ENCODE measurements at regions not wholly inside any gene's neighbourhood (a gene's known extent, or its start where the extent isn't known, plus 50 kb on each side); places are given as distances from the start of the nearest gene placed in this dataset.

- H3K27me3 ChIP-seq, result no peaks in the 10 kb centered on the region
- TF ChIP-seq, protein P1, sequence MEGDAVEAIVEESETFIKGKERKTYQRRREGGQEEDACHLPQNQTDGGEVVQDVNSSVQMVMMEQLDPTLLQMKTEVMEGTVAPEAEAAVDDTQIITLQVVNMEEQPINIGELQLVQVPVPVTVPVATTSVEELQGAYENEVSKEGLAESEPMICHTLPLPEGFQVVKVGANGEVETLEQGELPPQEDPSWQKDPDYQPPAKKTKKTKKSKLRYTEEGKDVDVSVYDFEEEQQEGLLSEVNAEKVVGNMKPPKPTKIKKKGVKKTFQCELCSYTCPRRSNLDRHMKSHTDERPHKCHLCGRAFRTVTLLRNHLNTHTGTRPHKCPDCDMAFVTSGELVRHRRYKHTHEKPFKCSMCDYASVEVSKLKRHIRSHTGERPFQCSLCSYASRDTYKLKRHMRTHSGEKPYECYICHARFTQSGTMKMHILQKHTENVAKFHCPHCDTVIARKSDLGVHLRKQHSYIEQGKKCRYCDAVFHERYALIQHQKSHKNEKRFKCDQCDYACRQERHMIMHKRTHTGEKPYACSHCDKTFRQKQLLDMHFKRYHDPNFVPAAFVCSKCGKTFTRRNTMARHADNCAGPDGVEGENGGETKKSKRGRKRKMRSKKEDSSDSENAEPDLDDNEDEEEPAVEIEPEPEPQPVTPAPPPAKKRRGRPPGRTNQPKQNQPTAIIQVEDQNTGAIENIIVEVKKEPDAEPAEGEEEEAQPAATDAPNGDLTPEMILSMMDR (IDR thresholded peaks at IDR 0.05; ENCODE audit: low read depth, low read length), result no peak
- no peaks in the 10 kb centered on the region for H3K36me3 ChIP-seq
- H3K27ac ChIP-seq, result no peak overlapping the region
- H3K9me3 ChIP-seq (ENCODE audit: low read depth), result no peaks in the 10 kb centered on the region
- no peak for DNase-seq (ENCODE audit: low read depth in 1 of 2, low spot score in 1 of 2)
- H3K4me3 ChIP-seq, result no peak overlapping the region
- H3K4me1 ChIP-seq (ENCODE audit: low read depth), result no peaks in the 10 kb centered on the region
Observed at GRCh38 chr7:22658031-22658430, 69.0 kb upstream of the IL6 start.

DNA sequence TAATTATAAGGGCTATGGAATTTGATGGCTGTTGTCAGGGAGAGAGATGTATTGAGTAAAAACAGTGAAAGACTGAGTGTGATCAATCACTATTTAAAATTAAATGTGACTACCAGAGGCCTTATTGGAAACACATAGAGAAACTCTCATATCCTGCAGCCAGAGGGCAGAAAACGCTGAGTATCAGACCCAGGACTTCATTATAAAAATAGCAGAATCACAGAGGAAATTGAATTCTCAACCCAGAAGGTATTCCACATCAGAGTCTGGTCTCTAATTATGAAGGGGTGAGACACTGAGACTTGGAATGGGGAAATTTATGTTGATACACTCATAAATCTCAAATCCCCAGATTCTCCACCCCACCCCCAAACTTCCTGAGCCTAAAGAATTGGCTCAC lies 69.5 kb upstream of the IL6 start:
- no peaks in the 10 kb centered on the region for H3K36me3 ChIP-seq
- TF ChIP-seq, protein P1 (IDR thresholded peaks at IDR 0.05; ENCODE audit: low read depth, low read length), result no peak

GRCh38 chr7:22655781-22656180 lies 71.2 kb upstream of the IL6 start:
- no peak for DNase-seq (ENCODE audit: low read depth in 1 of 2, low spot score in 1 of 2)
- no peaks in the 10 kb centered on the region for H3K36me3 ChIP-seq
- no peaks in the 10 kb centered on the region for H3K4me1 ChIP-seq (ENCODE audit: low read depth)
- no peak overlapping the region for H3K4me3 ChIP-seq
- no peaks in the 10 kb centered on the region for H3K27me3 ChIP-seq
- H3K9me3 ChIP-seq (ENCODE audit: low read depth), result no peaks in the 10 kb centered on the region
- no peak overlapping the region for H3K27ac ChIP-seq
- TF ChIP-seq, protein P1 (IDR thresholded peaks at IDR 0.05; ENCODE audit: low read depth, low read length), result no peak

More for the DNA sequence above, 69.5 kb upstream of the IL6 start:
- no peaks in the 10 kb centered on the region for H3K4me1 ChIP-seq (ENCODE audit: low read depth)
- H3K4me3 ChIP-seq, result no peak overlapping the region
- no peaks in the 10 kb centered on the region for H3K9me3 ChIP-seq (ENCODE audit: low read depth)
- H3K27ac ChIP-seq, result no peak overlapping the region
- DNase-seq (ENCODE audit: low read depth in 1 of 2, low spot score in 1 of 2), result no peak
- no peaks in the 10 kb centered on the region for H3K27me3 ChIP-seq

GRCh38 chr7:22654831-22655230 lies 72.2 kb upstream of the IL6 start:
- Histone ChIP-seq H3K4me3 (no peak overlapping the region), H3K9me3 (ENCODE audit: low read depth) (no peaks in the 10 kb centered on the region), H3K27ac (no peak overlapping the region), H3K36me3 (no peaks in the 10 kb centered on the region), H3K27me3 (no peaks in the 10 kb centered on the region), H3K4me1 (ENCODE audit: low read depth) (no peaks in the 10 kb centered on the region)
- TF ChIP-seq, protein P1 (IDR thresholded peaks at IDR 0.05; ENCODE audit: low read depth, low read length), result no peak
- DNase-seq (ENCODE audit: low read depth in 1 of 2, low spot score in 1 of 2), result no peak

- TF ChIP-seq, protein P1 (IDR thresholded peaks at IDR 0.05; ENCODE audit: low read depth, low read length), result no peak
- Histone ChIP-seq H3K4me3 (no peak overlapping the region), H3K9me3 (ENCODE audit: low read depth) (no peaks in the 10 kb centered on the region), H3K27me3 (no peaks in the 10 kb centered on the region), H3K4me1 (ENCODE audit: low read depth) (no peaks in the 10 kb centered on the region), H3K27ac (no peak overlapping the region), H3K36me3 (no peaks in the 10 kb centered on the region)
- peak in 1 of 2 donors; percentile 42 for DNase-seq (ENCODE audit: low read depth in 1 of 2, low spot score in 1 of 2)
Observed at GRCh38 chr7:22653951-22654350, 73.0 kb upstream of the IL6 start.
